ENCODE measurements at regions not wholly inside any gene's neighbourhood (a gene's known extent, or its start where the extent isn't known, plus 50 kb on each side); places are given as distances from the start of the nearest gene placed in this dataset.

GRCh38 chr2:15875969-15876705, 64.2 kb upstream of the MYCN start:
- TF ChIP-seq POLR2A (IDR thresholded peaks at IDR 0.05; ENCODE audit: low read depth, low read length) (no peak), TAF1 (IDR thresholded peaks at IDR 0.05; ENCODE audit: borderline replicate concordance, low read depth, low read length) (no peak)

Measured in GM12892 (cell line).